CD4-positive, alpha-beta memory T cell (primary cell): ENCODE measurements at regions not wholly inside any gene's neighbourhood (a gene's known extent, or its start where the extent isn't known, plus 50 kb on each side); places are given as distances from the start of the nearest gene placed in this dataset.

Experiments used
- CTCF ChIA-PET: fragments of 350-600 bp; sonication (Branson Sonifier 250); formaldehyde crosslinking; loops from one replicate; lab custom pipeline; 2021; ENCODE audit warnings: inconsistent platforms; ENCODE audit not compliant: partially characterized antibody; lab: Charles Lee
- POLR2A ChIA-PET: fragments of 350-600 bp; sonication (Branson Sonifier 250); formaldehyde crosslinking; loops from one replicate; lab custom pipeline; 2021; ENCODE audit not compliant: partially characterized antibody; lab: Charles Lee
- DNase-seq, 5 donors: peaks; one replicate each; pipeline versions ENCODE4 v3.0.0 to v3.0.0-alpha.2; 2020 to 2022; ENCODE audit warnings: mixed read lengths in 1 of 5
- H3K27ac ChIP-seq: one replicate; pipeline ENCODE4 v1.7.0; 2013; ENCODE audit warnings: low read depth, low read length
- H3K27me3 ChIP-seq: 2 replicates; pipeline ENCODE4 v1.7.0; 2013; ENCODE audit warnings: mild to moderate bottlenecking, low read length, moderate library complexity; ENCODE audit not compliant: insufficient read depth
- H3K36me3 ChIP-seq: 2 replicates; pipeline ENCODE4 v1.7.0; 2013; ENCODE audit warnings: mild to moderate bottlenecking, low read length, moderate library complexity; ENCODE audit not compliant: insufficient read depth
- H3K4me1 ChIP-seq: 2 replicates; pipeline ENCODE4 v1.7.0; 2013; ENCODE audit warnings: mild to moderate bottlenecking, low read length, moderate library complexity; ENCODE audit not compliant: insufficient read depth
- H3K4me3 ChIP-seq, 2 donors: one replicate each; pipeline ENCODE4 v1.7.0; 2013; ENCODE audit warnings: low read length in 2 of 2, mild to moderate bottlenecking in 1 of 2
- H3K9me3 ChIP-seq, 2 donors: one replicate each; pipeline ENCODE4 v1.7.0; 2013; ENCODE audit warnings: low read length in 2 of 2, control low read depth in 1 of 2; ENCODE audit not compliant: control insufficient read depth in 1 of 2
- H3K27ac Mint-ChIP-seq, 7 donors: one replicate each; pipeline ENCODE4 v1.8.0; 2020 to 2021; ENCODE audit warnings: mixed read lengths in 7 of 7, mild to moderate bottlenecking in 6 of 7, inconsistent platforms in 3 of 7, moderate library complexity in 3 of 7
- H3K27me3 Mint-ChIP-seq, 2 donors: one replicate each; pipeline ENCODE4 v1.8.0; 2020 to 2021; ENCODE audit warnings: mixed read lengths in 2 of 2
- H3K36me3 Mint-ChIP-seq, 2 donors: one replicate each; pipeline ENCODE4 v1.8.0; 2020 to 2021; ENCODE audit warnings: mixed read lengths in 2 of 2, inconsistent platforms in 1 of 2, mild to moderate bottlenecking in 1 of 2
- H3K4me1 Mint-ChIP-seq, 4 donors: one replicate each; pipeline ENCODE4 v1.8.0; 2020 to 2021; ENCODE audit warnings: mixed read lengths in 4 of 4, mild to moderate bottlenecking in 1 of 4
- H3K4me3 Mint-ChIP-seq, 8 donors: one replicate each; pipeline ENCODE4 v1.8.0; 2020 to 2021; ENCODE audit warnings: mixed read lengths in 8 of 8, mild to moderate bottlenecking in 7 of 8, moderate library complexity in 6 of 8, inconsistent platforms in 3 of 8
- H3K9me3 Mint-ChIP-seq, 8 donors: one replicate each; pipeline ENCODE4 v1.8.0; 2020 to 2021; ENCODE audit warnings: mixed read lengths in 8 of 8, mild to moderate bottlenecking in 5 of 8, inconsistent platforms in 3 of 8, moderate library complexity in 1 of 8
- intact Hi-C: fragments of 100-400 bp; cut with micrococcal nuclease; formaldehyde crosslinking; loops from one replicate; pipeline ENCODE4 v1.15.1; 2023

- peaks cover 0 to 4% (median 0%) of the 10 kb centered on the region in 8 donors for H3K9me3 Mint-ChIP-seq
Measured at GRCh38 chr16:50866806-50867205, 124.9 kb downstream of the CYLD start.

DNA sequence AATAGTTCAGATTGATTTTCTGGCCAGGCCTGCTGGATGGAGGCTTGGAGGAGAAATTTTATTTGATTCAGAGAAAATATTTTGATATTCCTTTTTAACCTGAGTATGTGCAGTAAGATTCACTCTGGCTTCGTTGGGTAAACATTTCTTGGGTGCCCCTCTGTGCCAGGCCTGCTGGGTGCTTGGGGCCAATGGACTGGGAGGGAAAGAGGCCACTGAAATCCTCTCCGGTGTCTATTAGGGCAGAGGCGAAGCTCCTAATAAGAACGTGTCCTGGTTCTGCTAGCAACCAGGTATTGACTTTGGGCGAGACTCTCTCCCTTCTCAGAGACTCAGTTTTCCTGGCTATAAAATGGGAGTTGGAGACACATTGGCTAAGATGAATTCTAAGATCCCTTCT, 122.5 kb downstream of the CYLD start:
- intact Hi-C loops: no loop called here
- Mint-ChIP-seq H3K9me3 (peaks cover 0 to 4% (median 0%) of the 10 kb centered on the region in 8 donors), H3K4me3 (no peak overlapping the region), H3K27me3 (peaks cover 0 to 3% of the 10 kb centered on the region in 2 donors), H3K4me1 (no peaks in the 10 kb centered on the region), H3K36me3 (no peaks in the 10 kb centered on the region), H3K27ac (no peak overlapping the region)
- no peaks in the 10 kb centered on the region for H3K9me3 ChIP-seq
- no peaks in the 10 kb centered on the region for H3K36me3 ChIP-seq
- no peak overlapping the region for H3K27ac ChIP-seq
- no peak for DNase-seq
- H3K4me1 ChIP-seq: no peaks in the 10 kb centered on the region
- no peak overlapping the region for H3K4me3 ChIP-seq
- CTCF ChIA-PET: no interaction called here
- POLR2A ChIA-PET: no interaction called here
- H3K27me3 ChIP-seq: no peaks in the 10 kb centered on the region

More at GRCh38 chr16:50866806-50867205, 124.9 kb downstream of the CYLD start:
- intact Hi-C loops: no loop called here
- H3K27me3 Mint-ChIP-seq: no peaks in the 10 kb centered on the region
- ChIA-PET POLR2A (no interaction called here), CTCF (no interaction called here)
- H3K4me1 Mint-ChIP-seq: no peaks in the 10 kb centered on the region
- H3K36me3 ChIP-seq: no peaks in the 10 kb centered on the region
- no peak overlapping the region for H3K4me3 ChIP-seq
- no peaks in the 10 kb centered on the region for H3K36me3 Mint-ChIP-seq
- no peak overlapping the region for H3K27ac Mint-ChIP-seq
- no peak for DNase-seq
- H3K27ac ChIP-seq: no peak overlapping the region
- no peaks in the 10 kb centered on the region for H3K9me3 ChIP-seq
- H3K4me3 Mint-ChIP-seq: no peak overlapping the region
- no peaks in the 10 kb centered on the region for H3K27me3 ChIP-seq
- no peaks in the 10 kb centered on the region for H3K4me1 ChIP-seq

- no peaks in the 10 kb centered on the region for H3K4me1 ChIP-seq
- Mint-ChIP-seq H3K4me1 (no peaks in the 10 kb centered on the region), H3K27ac (no peak overlapping the region), H3K36me3 (no peaks in the 10 kb centered on the region), H3K4me3 (no peak overlapping the region), H3K27me3 (peaks cover 0 to 3% of the 10 kb centered on the region in 2 donors), H3K9me3 (peaks cover 0 to 4% (median 0%) of the 10 kb centered on the region in 8 donors)
- DNase-seq: no peak
- no peak overlapping the region for H3K27ac ChIP-seq
- ChIA-PET CTCF (no interaction called here), POLR2A (no interaction called here)
- intact Hi-C loops: no loop called here
- H3K36me3 ChIP-seq: no peaks in the 10 kb centered on the region
- H3K27me3 ChIP-seq: no peaks in the 10 kb centered on the region
- H3K9me3 ChIP-seq: no peaks in the 10 kb centered on the region
- H3K4me3 ChIP-seq: no peak overlapping the region
Measured at GRCh38 chr16:50863644-50864144, 121.8 kb downstream of the CYLD start.

- Histone ChIP-seq H3K4me1 (no peaks in the 10 kb centered on the region), H3K27me3 (no peaks in the 10 kb centered on the region), H3K36me3 (no peaks in the 10 kb centered on the region), H3K27ac (no peak overlapping the region), H3K9me3 (no peaks in the 10 kb centered on the region), H3K4me3 (no peak overlapping the region)
- intact Hi-C loops: no loop called here
- no peaks in the 10 kb centered on the region for H3K4me1 Mint-ChIP-seq
- POLR2A ChIA-PET: no interaction called here
- H3K36me3 Mint-ChIP-seq: no peaks in the 10 kb centered on the region
- H3K4me3 Mint-ChIP-seq: no peak overlapping the region
- CTCF ChIA-PET: no interaction called here
- peaks cover 0 to 4% of the 10 kb centered on the region in 2 donors for H3K27me3 Mint-ChIP-seq
- H3K27ac Mint-ChIP-seq: no peak overlapping the region
- no peak for DNase-seq
- peaks cover 0 to 4% (median 0%) of the 10 kb centered on the region in 8 donors for H3K9me3 Mint-ChIP-seq
Measured at GRCh38 chr16:50862818-50863643, 121.1 kb downstream of the CYLD start.

GRCh38 chr16:50861970-50862411, 120.1 kb downstream of the CYLD start:
- no peak for DNase-seq
- POLR2A ChIA-PET: no interaction called here
- Histone ChIP-seq H3K27ac (no peak overlapping the region), H3K27me3 (no peaks in the 10 kb centered on the region), H3K4me3 (no peak overlapping the region), H3K36me3 (no peaks in the 10 kb centered on the region), H3K9me3 (no peaks in the 10 kb centered on the region), H3K4me1 (no peaks in the 10 kb centered on the region)
- H3K27ac Mint-ChIP-seq: no peak overlapping the region
- no peaks in the 10 kb centered on the region for H3K36me3 Mint-ChIP-seq
- H3K9me3 Mint-ChIP-seq: peaks cover 0 to 1% (median 0%) of the 10 kb centered on the region in 8 donors
- H3K27me3 Mint-ChIP-seq: peaks cover 2 to 11% of the 10 kb centered on the region in 2 donors
- H3K4me1 Mint-ChIP-seq: no peaks in the 10 kb centered on the region
- intact Hi-C loops: no loop called here
- no peak overlapping the region for H3K4me3 Mint-ChIP-seq
- CTCF ChIA-PET: no interaction called here

DNA sequence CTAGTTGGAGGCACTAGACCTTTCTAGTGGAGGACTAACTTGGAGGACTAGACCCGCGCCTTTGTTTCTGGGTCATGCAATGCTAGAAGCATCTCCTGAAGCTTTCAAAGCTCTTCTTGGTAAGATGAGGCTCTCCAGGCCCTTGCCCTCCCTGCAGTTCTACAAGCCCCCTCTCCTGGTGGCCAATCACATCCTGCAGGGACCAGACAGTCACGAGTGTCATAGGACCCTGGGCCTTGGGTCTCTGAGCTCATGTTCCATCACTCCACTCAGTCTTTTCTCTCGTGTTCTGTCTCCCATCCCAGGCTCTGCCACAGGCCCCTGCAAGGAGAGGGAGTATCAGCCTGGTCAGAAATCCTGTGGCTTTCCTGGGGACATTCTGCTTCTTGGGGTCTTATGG, 119.6 kb downstream of the CYLD start:
- H3K4me1 ChIP-seq: no peaks in the 10 kb centered on the region
- Mint-ChIP-seq H3K27ac (no peak overlapping the region), H3K9me3 (peaks cover 0 to 7% (median 0%) of the 10 kb centered on the region in 8 donors), H3K4me3 (no peak overlapping the region), H3K4me1 (no peaks in the 10 kb centered on the region), H3K36me3 (no peaks in the 10 kb centered on the region), H3K27me3 (peaks cover 5 to 14% of the 10 kb centered on the region in 2 donors)
- DNase-seq: no peak
- ChIA-PET POLR2A (no interaction called here), CTCF (no interaction called here)
- no peak overlapping the region for H3K4me3 ChIP-seq
- H3K36me3 ChIP-seq: no peaks in the 10 kb centered on the region
- no peaks in the 10 kb centered on the region for H3K9me3 ChIP-seq
- intact Hi-C loops: no loop called here
- no peaks in the 10 kb centered on the region for H3K27me3 ChIP-seq
- no peak overlapping the region for H3K27ac ChIP-seq

- Histone ChIP-seq H3K4me3 (no peak overlapping the region), H3K27me3 (no peaks in the 10 kb centered on the region), H3K9me3 (no peaks in the 10 kb centered on the region), H3K4me1 (no peaks in the 10 kb centered on the region), H3K36me3 (no peaks in the 10 kb centered on the region), H3K27ac (no peak overlapping the region)
- POLR2A ChIA-PET: no interaction called here
- H3K9me3 Mint-ChIP-seq: peaks cover 0 to 7% (median 0%) of the 10 kb centered on the region in 8 donors
- H3K4me3 Mint-ChIP-seq: no peak overlapping the region
- CTCF ChIA-PET: no interaction called here
- no peaks in the 10 kb centered on the region for H3K4me1 Mint-ChIP-seq
- no peaks in the 10 kb centered on the region for H3K36me3 Mint-ChIP-seq
- intact Hi-C loops: no loop called here
- no peak overlapping the region for H3K27ac Mint-ChIP-seq
- no peak for DNase-seq
- H3K27me3 Mint-ChIP-seq: peaks cover 10 to 14% of the 10 kb centered on the region in 2 donors
Measured at GRCh38 chr16:50859628-50860360, 117.9 kb downstream of the CYLD start.
